IMR-90 (cell line): ENCODE measurements at regions not wholly inside any gene's neighbourhood (a gene's known extent, or its start where the extent isn't known, plus 50 kb on each side); places are given as distances from the start of the nearest gene placed in this dataset.

Source experiments
- BHLHE40 ChIP-seq: fragments of 150-350 bp; IDR thresholded peaks from 2 replicates; pipeline ENCODE4 v1.6.1; 2016; ENCODE audit warnings: mild to moderate bottlenecking, low read depth, low read length
- CEBPB ChIP-seq: IDR thresholded peaks from 2 replicates; pipeline ENCODE4 v1.6.1; 2012; ENCODE audit warnings: low read depth, low read length, improper control_type of control experiment
- CHD1 ChIP-seq: IDR thresholded peaks from 2 replicates; pipeline ENCODE4 v1.6.1; 2012; ENCODE audit warnings: low read depth, low read length, improper control_type of control experiment
- ELK1 ChIP-seq: fragments of 150-350 bp; IDR thresholded peaks from 2 replicates; pipeline ENCODE4 v1.6.1; 2016; ENCODE audit warnings: low read depth, mild to moderate bottlenecking, low read length, moderate library complexity, borderline replicate concordance
- FOS ChIP-seq: fragments of 150-350 bp; IDR thresholded peaks from 2 replicates; pipeline ENCODE4 v1.6.1; 2016; ENCODE audit warnings: low read depth, low read length
- MAFK ChIP-seq: IDR thresholded peaks from 2 replicates; pipeline ENCODE4 v1.6.1; 2012; ENCODE audit warnings: low read depth, low read length, improper control_type of control experiment
- MXI1 ChIP-seq: IDR thresholded peaks from 2 replicates; pipeline ENCODE4 v1.6.1; 2012; ENCODE audit warnings: low read depth, mild to moderate bottlenecking, low read length, moderate library complexity, borderline replicate concordance
- POLR2A ChIP-seq: IDR thresholded peaks from 2 replicates; pipeline ENCODE4 v1.6.1; 2012; ENCODE audit warnings: mild to moderate bottlenecking, low read depth, low read length
- RAD21 ChIP-seq: IDR thresholded peaks from 2 replicates; pipeline ENCODE4 v1.6.1; 2012; ENCODE audit warnings: low read length, improper control_type of control experiment
- RCOR1 ChIP-seq: IDR thresholded peaks from 2 replicates; pipeline ENCODE4 v1.6.1; 2012; ENCODE audit warnings: mild to moderate bottlenecking, low read length, improper control_type of control experiment; ENCODE audit not compliant: insufficient replicate concordance
- RFX5 ChIP-seq: IDR thresholded peaks from 2 replicates; pipeline ENCODE4 v1.8.0; 2012; ENCODE audit warnings: low read depth, mild to moderate bottlenecking, low read length, moderate library complexity
- SMC3 ChIP-seq: fragments of 150-350 bp; IDR thresholded peaks from 2 replicates; pipeline ENCODE4 v1.6.1; 2016; ENCODE audit warnings: low read depth, mild to moderate bottlenecking, antibody characterized with exemption, low read length, moderate library complexity
- TF ChIP-seq, protein P1 (sequence below): conservative IDR thresholded peaks from 2 replicates; pipeline ENCODE4 v1.5.1; 2012; ENCODE audit warnings: mild to moderate bottlenecking, low read depth, low read length, improper control_type of control experiment
- TF ChIP-seq, protein P2 (sequence below): fragments of 150-350 bp; IDR thresholded peaks from 2 replicates; pipeline ENCODE4 v1.6.1; 2017; ENCODE audit warnings: mild to moderate bottlenecking, antibody characterized with exemption, low read length, low read depth

DNA sequence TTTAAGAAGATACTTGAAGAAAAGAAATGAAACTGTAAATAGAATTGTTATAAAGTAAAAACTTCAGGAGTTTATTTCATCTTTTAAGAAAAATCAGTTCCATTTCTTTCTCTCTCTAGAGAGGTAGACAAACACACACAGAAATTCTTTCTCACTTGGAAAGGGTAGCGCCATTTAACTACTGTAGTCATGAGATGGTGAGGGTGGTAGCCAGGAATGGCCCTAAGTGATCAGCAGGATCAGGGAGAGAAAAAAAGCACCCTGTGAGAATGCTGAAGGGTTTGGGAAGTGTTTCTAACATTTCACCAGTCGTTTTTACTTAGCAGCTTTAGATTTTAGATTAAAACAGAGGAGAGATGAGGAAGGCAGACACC lies 205.7 kb upstream of the RUNX1 start:
- TF ChIP-seq, protein P1, sequence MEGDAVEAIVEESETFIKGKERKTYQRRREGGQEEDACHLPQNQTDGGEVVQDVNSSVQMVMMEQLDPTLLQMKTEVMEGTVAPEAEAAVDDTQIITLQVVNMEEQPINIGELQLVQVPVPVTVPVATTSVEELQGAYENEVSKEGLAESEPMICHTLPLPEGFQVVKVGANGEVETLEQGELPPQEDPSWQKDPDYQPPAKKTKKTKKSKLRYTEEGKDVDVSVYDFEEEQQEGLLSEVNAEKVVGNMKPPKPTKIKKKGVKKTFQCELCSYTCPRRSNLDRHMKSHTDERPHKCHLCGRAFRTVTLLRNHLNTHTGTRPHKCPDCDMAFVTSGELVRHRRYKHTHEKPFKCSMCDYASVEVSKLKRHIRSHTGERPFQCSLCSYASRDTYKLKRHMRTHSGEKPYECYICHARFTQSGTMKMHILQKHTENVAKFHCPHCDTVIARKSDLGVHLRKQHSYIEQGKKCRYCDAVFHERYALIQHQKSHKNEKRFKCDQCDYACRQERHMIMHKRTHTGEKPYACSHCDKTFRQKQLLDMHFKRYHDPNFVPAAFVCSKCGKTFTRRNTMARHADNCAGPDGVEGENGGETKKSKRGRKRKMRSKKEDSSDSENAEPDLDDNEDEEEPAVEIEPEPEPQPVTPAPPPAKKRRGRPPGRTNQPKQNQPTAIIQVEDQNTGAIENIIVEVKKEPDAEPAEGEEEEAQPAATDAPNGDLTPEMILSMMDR: no peak
- TF ChIP-seq POLR2A (no peak), RAD21 (no peak), FOS (no peak), CEBPB (no peak), RFX5 (no peak), MAFK (no peak), SMC3 (no peak), MXI1 (no peak), BHLHE40 (no peak), RCOR1 (no peak), ELK1 (no peak), CHD1 (no peak)
- TF ChIP-seq, protein P2, sequence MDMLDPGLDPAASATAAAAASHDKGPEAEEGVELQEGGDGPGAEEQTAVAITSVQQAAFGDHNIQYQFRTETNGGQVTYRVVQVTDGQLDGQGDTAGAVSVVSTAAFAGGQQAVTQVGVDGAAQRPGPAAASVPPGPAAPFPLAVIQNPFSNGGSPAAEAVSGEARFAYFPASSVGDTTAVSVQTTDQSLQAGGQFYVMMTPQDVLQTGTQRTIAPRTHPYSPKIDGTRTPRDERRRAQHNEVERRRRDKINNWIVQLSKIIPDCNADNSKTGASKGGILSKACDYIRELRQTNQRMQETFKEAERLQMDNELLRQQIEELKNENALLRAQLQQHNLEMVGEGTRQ: no peak
